NCI-H345 (cell line): ENCODE measurements at regions not wholly inside any gene's neighbourhood (a gene's known extent, or its start where the extent isn't known, plus 50 kb on each side); places are given as distances from the start of the nearest gene placed in this dataset.
A peak's percentile ranks its signal among the peaks of the same experiment; 100 is the strongest.
"Not testable (repeated sequence)": the region's sequence is repeated elsewhere in the genome, so short reads cannot be mapped to it uniquely, and the experiment has no call there.

Source experiments
- DNase-seq: peaks from one replicate; lab custom pipeline; 2025; lab: John Stamatoyannopoulos, UW

GRCh38 chrX:7638078-7638710, 204.8 kb upstream of the VCX start:
- DNase-seq = no peak

- no peak for DNase-seq
Observed at GRCh38 chrX:7637066-7637465, 205.9 kb upstream of the VCX start.

- no peak for DNase-seq
Observed at GRCh38 chrX:7635604-7636003, 207.4 kb upstream of the VCX start.

- no peak for DNase-seq
Observed at GRCh38 chrX:7620560-7620959, 222.4 kb upstream of the VCX start.

- no peak for DNase-seq
Observed at GRCh38 chrX:7617994-7618393, 225.0 kb upstream of the VCX start.

- peak; percentile 95 for DNase-seq
Observed at GRCh38 chrX:7614616-7615015, 228.4 kb upstream of the VCX start.

- not testable (repeated sequence) for DNase-seq
Observed at GRCh38 chrX:7608625-7609024, 234.3 kb upstream of the VCX start.

GRCh38 chrX:7606039-7606652, 236.8 kb upstream of the VCX start:
- no peak for DNase-seq

- DNase-seq = no peak
Observed at GRCh38 chrX:7603387-7603786, 239.6 kb upstream of the VCX start.

GRCh38 chrX:7596822-7597221, 246.1 kb upstream of the VCX start:
- DNase-seq = no peak

- DNase-seq = not testable (repeated sequence)
Observed at GRCh38 chrX:7593370-7593769, 249.6 kb upstream of the VCX start.

GRCh38 chrX:7586126-7586525, 256.8 kb upstream of the VCX start:
- DNase-seq = peak; percentile 5

GRCh38 chrX:7582191-7582590, 260.8 kb upstream of the VCX start:
- peak; percentile 80 for DNase-seq

- DNase-seq = no peak
Observed at GRCh38 chrX:7580127-7580526, 262.8 kb upstream of the VCX start.

- no peak for DNase-seq
Observed at GRCh38 chrX:7574325-7574724, 268.6 kb upstream of the VCX start.

- DNase-seq = no peak
Observed at GRCh38 chrX:7570432-7571029, 272.4 kb upstream of the VCX start.

GRCh38 chrX:7568597-7568996, 274.4 kb upstream of the VCX start:
- no peak for DNase-seq

- DNase-seq = no peak
Observed at GRCh38 chrX:7568130-7568529, 274.8 kb upstream of the VCX start.

GRCh38 chrX:7552760-7553159, 290.2 kb upstream of the VCX start:
- no peak for DNase-seq

- no peak for DNase-seq
Observed at GRCh38 chrX:7546551-7547080, 296.4 kb upstream of the VCX start.

- no peak for DNase-seq
Observed at GRCh38 chrX:7545564-7545963, 297.4 kb upstream of the VCX start.

GRCh38 chrX:7542587-7543380, 300.2 kb upstream of the VCX start:
- DNase-seq = no peak

GRCh38 chrX:7522860-7523259, 320.1 kb upstream of the VCX start:
- DNase-seq = no peak
